IPS-18c (cell line): ENCODE measurements at regions not wholly inside any gene's neighbourhood (a gene's known extent, or its start where the extent isn't known, plus 50 kb on each side); places are given as distances from the start of the nearest gene placed in this dataset.
"Not testable (repeated sequence)": the region's sequence is repeated elsewhere in the genome, so short reads cannot be mapped to it uniquely, and the experiment has no call there.

Source experiments
- H3K4me3 ChIP-seq: 2 replicates; pipeline ENCODE4 v1.7.0; 2013; ENCODE audit warnings: low read depth, mild to moderate bottlenecking, low read length, moderate library complexity; ENCODE audit not compliant: insufficient read depth
- H3K9me3 ChIP-seq: one replicate; pipeline ENCODE4 v1.6.1; 2013; ENCODE audit warnings: mild to moderate bottlenecking, low read length, moderate library complexity; ENCODE audit not compliant: control insufficient read depth, insufficient read depth

DNA sequence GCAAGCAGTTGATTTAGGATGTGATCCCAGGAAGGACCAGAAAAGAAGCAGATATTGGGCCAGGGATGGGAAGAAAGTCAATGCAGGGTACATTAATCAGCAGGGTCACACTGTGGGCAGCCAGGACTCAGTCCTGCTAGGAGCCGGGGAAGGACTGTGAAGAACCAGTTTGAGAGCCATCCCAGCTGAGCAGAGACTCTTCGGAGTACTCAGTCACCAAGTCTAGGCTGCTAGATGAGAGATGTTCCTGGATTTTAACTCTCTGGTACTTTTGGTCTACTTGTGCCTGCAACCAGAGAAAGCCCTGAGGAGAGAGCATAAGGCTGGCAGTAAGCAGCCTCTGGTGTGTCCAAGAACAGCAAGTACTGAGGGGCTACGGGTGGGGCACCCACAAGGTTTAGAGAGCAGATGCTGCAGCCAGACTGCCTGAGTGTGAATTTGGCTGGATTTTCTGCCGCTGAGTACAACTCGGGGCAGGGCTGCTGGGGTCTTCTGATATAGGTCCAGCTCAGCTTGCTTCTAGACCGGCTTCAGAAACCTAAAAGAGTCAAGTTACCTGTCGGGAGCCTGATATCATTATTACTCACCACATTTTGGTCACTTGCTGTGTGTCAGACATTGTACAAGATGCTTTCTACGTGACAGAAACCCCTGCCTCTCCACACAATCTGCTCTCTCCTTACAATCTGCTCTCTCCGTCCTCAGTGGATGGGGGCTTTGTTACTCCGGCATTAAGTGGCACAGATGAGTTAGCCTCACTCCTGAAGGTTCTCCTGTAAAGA is 250.2 kb upstream of the GAS1 start:
- Histone ChIP-seq H3K9me3 (no peaks in the 10 kb centered on the region), H3K4me3 (no peak overlapping the region)

DNA sequence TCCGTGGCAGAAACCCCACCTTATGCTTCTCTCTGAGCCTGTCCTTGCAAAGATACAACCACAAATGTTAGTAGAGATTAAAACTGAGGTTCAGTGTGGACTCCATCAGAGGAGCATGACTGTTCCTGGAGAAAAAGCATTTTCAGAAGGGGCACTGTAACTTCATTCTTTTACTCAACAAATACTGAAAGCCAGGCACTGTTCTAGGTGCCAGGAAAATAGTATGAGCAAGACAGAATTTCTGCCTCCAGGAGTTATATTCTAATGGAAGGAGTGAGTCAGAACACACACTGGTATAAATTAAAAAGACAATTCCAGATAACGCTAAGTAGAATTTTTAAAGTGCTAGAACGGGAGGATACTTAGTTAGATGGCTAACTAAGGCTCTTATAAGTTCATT is 251.4 kb upstream of the GAS1 start:
- Histone ChIP-seq H3K4me3 (no peak overlapping the region), H3K9me3 (no peaks in the 10 kb centered on the region)

- no peak overlapping the region for H3K4me3 ChIP-seq
- no peaks in the 10 kb centered on the region for H3K9me3 ChIP-seq
Observed at GRCh38 chr9:87199278-87199677, 252.0 kb upstream of the GAS1 start.

GRCh38 chr9:87199782-87200181 is 252.5 kb upstream of the GAS1 start:
- no peak overlapping the region for H3K4me3 ChIP-seq
- H3K9me3 ChIP-seq = no peaks in the 10 kb centered on the region

GRCh38 chr9:87201351-87201751 is 254.0 kb upstream of the GAS1 start:
- H3K4me3 ChIP-seq = no peak overlapping the region
- H3K9me3 ChIP-seq = no peaks in the 10 kb centered on the region

DNA sequence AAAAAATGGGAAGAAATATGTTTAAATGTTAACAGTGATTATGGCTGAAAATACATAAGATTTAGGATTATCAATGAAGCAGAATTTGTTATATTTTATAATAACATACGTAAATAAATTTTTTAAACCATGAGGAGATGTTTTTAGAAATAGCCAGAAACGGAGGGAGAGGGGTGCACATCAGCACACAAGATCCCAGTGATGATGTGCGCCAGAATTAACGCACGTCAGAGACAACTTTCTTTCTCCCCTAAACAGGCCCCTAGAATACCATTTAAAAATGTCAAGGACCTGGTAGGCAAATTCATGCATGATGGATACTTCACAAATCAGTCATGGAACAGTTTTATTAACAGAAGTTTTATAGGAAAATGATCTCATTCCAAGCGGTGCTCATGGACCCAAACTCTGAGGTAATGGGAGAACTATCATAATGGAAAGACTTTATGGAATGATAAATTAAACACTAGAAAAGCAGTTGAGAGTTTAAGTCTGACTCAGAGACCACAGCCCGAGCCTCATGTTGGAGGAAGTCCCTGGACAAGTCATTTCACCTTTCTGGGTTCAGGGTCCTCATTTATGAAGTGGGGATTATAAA is 258.9 kb upstream of the GAS1 start:
- Histone ChIP-seq H3K4me3 (no peak overlapping the region), H3K9me3 (no peaks in the 10 kb centered on the region)

DNA sequence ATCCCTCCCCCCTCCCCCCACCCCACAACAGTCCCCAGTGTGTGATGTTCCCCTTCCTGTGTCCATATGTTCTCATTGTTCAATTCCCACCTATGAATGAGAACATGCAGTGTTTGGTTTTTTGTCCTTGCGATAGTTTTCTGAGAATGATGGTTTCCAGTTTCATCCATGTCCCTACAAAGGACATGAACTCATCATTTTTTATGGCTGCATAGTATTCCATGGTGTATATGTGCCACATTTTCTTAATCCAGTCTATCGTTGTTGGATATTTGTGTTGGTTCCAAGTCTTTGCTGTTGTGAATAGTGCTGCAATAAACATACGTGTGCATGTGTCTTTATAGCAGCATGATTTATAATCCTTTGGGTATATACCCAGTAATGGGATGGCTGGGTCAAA is 263.4 kb upstream of the GAS1 start:
- H3K9me3 ChIP-seq, H3K4me3 ChIP-seq: not testable (repeated sequence)

GRCh38 chr9:87211669-87212068 is 264.4 kb upstream of the GAS1 start:
- Histone ChIP-seq H3K4me3 (no peak overlapping the region), H3K9me3 (no peaks in the 10 kb centered on the region)

DNA sequence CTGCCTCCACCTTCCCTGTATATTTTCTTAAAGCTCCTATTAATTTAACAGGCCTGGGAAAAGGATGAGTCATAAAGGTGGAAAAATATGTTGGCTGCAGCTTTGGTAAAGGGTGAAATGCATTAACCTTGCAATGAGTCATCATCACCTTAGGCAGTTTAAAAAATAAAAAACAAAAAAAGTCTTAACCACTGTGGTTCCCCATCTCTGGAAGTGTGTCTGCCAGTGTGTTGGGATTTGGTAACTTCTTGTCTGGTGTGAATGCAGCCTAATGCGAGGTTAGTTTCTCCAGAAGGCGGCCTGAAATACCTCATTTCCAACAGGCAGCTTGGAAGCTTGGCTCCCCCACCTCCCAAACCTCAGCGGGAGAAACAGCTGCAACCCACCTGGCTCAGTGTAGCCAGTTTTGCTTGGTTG is 265.3 kb upstream of the GAS1 start:
- Histone ChIP-seq H3K4me3 (no peak overlapping the region), H3K9me3 (no peaks in the 10 kb centered on the region)

DNA sequence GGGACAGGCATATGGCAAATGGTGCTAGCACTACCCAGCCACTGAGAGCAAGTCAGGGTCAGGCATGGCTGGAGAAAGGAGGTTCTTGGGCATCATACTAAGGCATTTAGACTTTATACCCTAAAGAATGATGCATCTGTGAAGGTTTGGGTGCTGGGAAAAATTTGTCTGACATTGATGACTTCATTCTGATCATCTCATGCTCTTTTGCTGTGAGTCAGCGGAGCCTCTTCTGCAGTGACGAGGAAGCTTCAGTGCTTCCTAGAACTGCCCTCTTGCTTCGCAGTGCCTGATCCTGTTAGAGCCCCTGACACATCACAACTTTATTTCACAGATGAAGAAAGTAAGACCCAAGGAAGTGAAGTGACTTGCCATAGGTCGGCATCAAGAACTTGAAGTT is 266.6 kb upstream of the GAS1 start:
- Histone ChIP-seq H3K4me3 (no peak overlapping the region), H3K9me3 (peaks cover 4% of the 10 kb centered on the region)

- H3K4me3 ChIP-seq = no peak overlapping the region
Observed at GRCh38 chr9:87214991-87215390, 267.7 kb upstream of the GAS1 start.

DNA sequence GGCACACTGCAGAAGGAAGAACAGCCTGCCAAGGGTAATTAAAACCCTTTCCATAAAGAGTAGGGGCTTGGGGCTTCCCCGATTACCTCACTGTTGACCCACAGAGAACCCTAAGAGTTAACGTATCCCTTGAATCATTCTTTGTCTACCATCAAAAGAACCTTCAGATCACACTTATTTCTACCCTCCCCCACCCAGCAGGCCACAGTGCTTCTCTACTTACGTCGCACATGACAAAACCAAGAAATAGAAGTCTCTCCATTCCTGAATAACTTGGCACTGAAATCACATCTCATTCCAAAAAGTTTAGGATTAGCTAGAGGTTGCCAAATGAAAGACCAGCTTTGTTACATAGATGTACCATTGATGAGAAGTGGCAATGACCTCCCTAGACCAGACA is 268.7 kb upstream of the GAS1 start:
- Histone ChIP-seq H3K9me3 (peaks cover 4% of the 10 kb centered on the region), H3K4me3 (no peak overlapping the region)

More at GRCh38 chr9:87214991-87215390, 267.7 kb upstream of the GAS1 start:
- H3K9me3 ChIP-seq = peaks cover 4% of the 10 kb centered on the region

DNA sequence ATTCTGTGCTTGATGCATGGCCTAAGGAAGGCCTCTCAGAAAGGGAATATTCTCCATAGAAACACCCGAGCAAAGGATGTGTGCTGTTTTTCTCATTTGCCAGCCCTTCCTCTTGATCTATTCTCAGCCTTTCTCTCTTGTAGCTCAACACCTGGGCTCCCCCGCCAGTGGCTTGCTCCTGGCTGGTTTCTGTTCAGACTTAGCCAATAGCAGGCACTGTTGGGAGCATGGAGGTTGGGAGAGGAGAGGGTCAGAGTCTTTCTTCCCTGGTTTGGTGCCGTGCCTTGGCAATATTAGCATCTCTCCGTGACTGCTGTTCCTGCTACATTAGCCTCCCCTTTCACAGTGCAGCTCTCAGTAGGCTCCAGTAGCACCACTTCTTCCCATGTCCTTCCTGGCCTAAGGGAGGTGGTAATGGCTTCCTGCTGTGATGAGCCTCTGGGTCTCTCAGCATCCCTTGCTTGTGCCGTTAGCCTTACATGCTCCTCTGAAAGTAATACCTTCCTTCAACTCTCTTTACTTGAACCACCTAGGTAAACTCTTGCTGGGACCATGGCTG is 269.7 kb upstream of the GAS1 start:
- Histone ChIP-seq H3K4me3 (no peak overlapping the region), H3K9me3 (peaks cover 4% of the 10 kb centered on the region)

GRCh38 chr9:87223392-87224246 is 274.0 kb upstream of the DAPK1 start:
- no peak overlapping the region for H3K4me3 ChIP-seq
- H3K9me3 ChIP-seq = peaks cover 2% of the 10 kb centered on the region

GRCh38 chr9:87226896-87227295 is 270.8 kb upstream of the DAPK1 start:
- Histone ChIP-seq H3K4me3 (no peak overlapping the region), H3K9me3 (no peaks in the 10 kb centered on the region)

DNA sequence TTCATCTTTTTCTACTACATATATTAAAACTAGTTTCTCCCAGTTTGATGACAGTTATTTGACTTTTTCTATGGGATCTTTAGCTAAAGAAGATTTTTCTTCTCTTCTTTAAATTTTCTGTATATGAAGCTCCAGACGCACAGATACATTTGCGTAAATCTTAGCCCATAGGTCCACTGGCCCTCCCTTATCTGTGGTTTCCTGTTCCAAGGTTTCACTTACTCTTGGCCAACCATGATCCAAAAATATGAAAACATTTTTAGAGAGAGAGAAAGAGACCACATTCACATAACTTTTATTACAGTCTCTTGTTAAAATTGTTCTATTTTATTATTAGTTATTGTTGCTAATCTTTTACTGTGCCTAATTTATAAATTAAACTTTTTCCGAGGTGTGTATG is 270.2 kb upstream of the DAPK1 start:
- Histone ChIP-seq H3K4me3 (no peak overlapping the region), H3K9me3 (no peaks in the 10 kb centered on the region)

DNA sequence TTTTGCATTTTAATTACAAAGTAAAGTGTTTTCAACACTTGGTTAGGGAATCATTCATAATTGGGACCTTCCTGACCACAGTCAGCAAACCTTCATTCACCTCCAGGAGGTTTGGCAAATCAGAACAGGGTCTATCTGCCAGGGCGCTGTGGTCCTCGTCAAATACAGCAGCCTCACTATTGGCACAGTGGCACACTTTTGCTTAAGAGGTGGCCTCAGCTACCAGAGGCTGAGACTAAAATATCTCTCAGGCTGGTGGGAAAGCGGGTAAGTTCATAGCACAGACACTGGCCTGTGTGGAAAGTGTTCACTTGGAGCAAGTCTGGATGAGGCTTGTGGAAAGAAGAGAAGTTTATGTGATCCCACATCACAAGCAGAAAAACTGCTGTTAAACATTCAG is 268.6 kb upstream of the DAPK1 start:
- Histone ChIP-seq H3K9me3 (no peaks in the 10 kb centered on the region), H3K4me3 (no peak overlapping the region)

GRCh38 chr9:87233431-87233830 is 264.2 kb upstream of the DAPK1 start:
- Histone ChIP-seq H3K9me3 (no peaks in the 10 kb centered on the region), H3K4me3 (no peak overlapping the region)
